ENCODE measurements at regions not wholly inside any gene's neighbourhood (a gene's known extent, or its start where the extent isn't known, plus 50 kb on each side); places are given as distances from the start of the nearest gene placed in this dataset.
"Not testable (repeated sequence)": the region's sequence is repeated elsewhere in the genome, so short reads cannot be mapped to it uniquely, and the experiment has no call there.

- Histone ChIP-seq H3K79me2 (ENCODE audit: insufficient read depth, low read length) (no peaks in the 10 kb centered on the region), H4K20me1 (ENCODE audit: insufficient read depth, low read length) (no peaks in the 10 kb centered on the region), H3K27me3 (ENCODE audit: insufficient read depth, low read length, poor library complexity) (no peaks in the 10 kb centered on the region), H3K4me2 (ENCODE audit: insufficient read depth, low read length) (no peak overlapping the region), H2AFZ (ENCODE audit: low read depth, low read length) (no peak overlapping the region), H3K27ac (ENCODE audit: low read length) (no peak overlapping the region), H3K9ac (ENCODE audit: low read depth, low read length) (no peak overlapping the region), H3K4me3 (ENCODE audit: low read depth in 1 of 2, low read length in 2 of 2) (no peak overlapping the region), H3K36me3 (ENCODE audit: insufficient read depth, low read length) (no peaks in the 10 kb centered on the region), H3K9me3 (ENCODE audit: insufficient read depth, low read length, severe bottlenecking) (peaks cover 10% of the 10 kb centered on the region), H3K4me1 (ENCODE audit: insufficient read depth, low read length) (no peaks in the 10 kb centered on the region)
- ATAC-seq (ENCODE audit: insufficient read depth, low read depth) (no peak), DNase-seq (no peak)
- TF ChIP-seq EZH2 (IDR thresholded peaks at IDR 0.05; ENCODE audit: borderline replicate concordance, low read depth, low read length, severe bottlenecking): no peak
- no peak for TF ChIP-seq CTCF (IDR thresholded peaks at IDR 0.05; ENCODE audit: borderline replicate concordance, extremely low read depth, low read length, poor library complexity, severe bottlenecking)
Measured at GRCh38 chr3:153422314-153422713, 260.3 kb downstream of the RAP2B start.

GRCh38 chr3:153423820-153424219 lies 261.8 kb downstream of the RAP2B start:
- H3K4me2 ChIP-seq (ENCODE audit: insufficient read depth, low read length); H3K27me3 ChIP-seq (ENCODE audit: insufficient read depth, low read length, poor library complexity); H3K4me3 ChIP-seq (ENCODE audit: low read depth in 1 of 2, low read length in 2 of 2); H3K4me1 ChIP-seq (ENCODE audit: insufficient read depth, low read length); DNase-seq; H3K27ac ChIP-seq (ENCODE audit: low read length); ATAC-seq (ENCODE audit: insufficient read depth, low read depth); H4K20me1 ChIP-seq (ENCODE audit: insufficient read depth, low read length); H3K9ac ChIP-seq (ENCODE audit: low read depth, low read length); H2AFZ ChIP-seq (ENCODE audit: low read depth, low read length); H3K36me3 ChIP-seq (ENCODE audit: insufficient read depth, low read length); H3K79me2 ChIP-seq (ENCODE audit: insufficient read depth, low read length); H3K9me3 ChIP-seq (ENCODE audit: insufficient read depth, low read length, severe bottlenecking): not testable (repeated sequence)

- no peaks in the 10 kb centered on the region for H3K9me3 ChIP-seq (ENCODE audit: insufficient read depth, low read length, severe bottlenecking)
- no peaks in the 10 kb centered on the region for H3K79me2 ChIP-seq (ENCODE audit: insufficient read depth, low read length)
- no peaks in the 10 kb centered on the region for H3K4me1 ChIP-seq (ENCODE audit: insufficient read depth, low read length)
- no peak overlapping the region for H3K4me3 ChIP-seq (ENCODE audit: low read depth in 1 of 2, low read length in 2 of 2)
- no peak overlapping the region for H3K9ac ChIP-seq (ENCODE audit: low read depth, low read length)
- no peak overlapping the region for H3K4me2 ChIP-seq (ENCODE audit: insufficient read depth, low read length)
- DNase-seq: no peak
- no peaks in the 10 kb centered on the region for H4K20me1 ChIP-seq (ENCODE audit: insufficient read depth, low read length)
- TF ChIP-seq CTCF (IDR thresholded peaks at IDR 0.05; ENCODE audit: borderline replicate concordance, extremely low read depth, low read length, poor library complexity, severe bottlenecking): no peak
- no peak for TF ChIP-seq EZH2 (IDR thresholded peaks at IDR 0.05; ENCODE audit: borderline replicate concordance, low read depth, low read length, severe bottlenecking)
- H3K27me3 ChIP-seq (ENCODE audit: insufficient read depth, low read length, poor library complexity): no peaks in the 10 kb centered on the region
- no peak for ATAC-seq (ENCODE audit: insufficient read depth, low read depth)
- no peak overlapping the region for H2AFZ ChIP-seq (ENCODE audit: low read depth, low read length)
- H3K27ac ChIP-seq (ENCODE audit: low read length): no peak overlapping the region
- H3K36me3 ChIP-seq (ENCODE audit: insufficient read depth, low read length): no peaks in the 10 kb centered on the region
Measured at GRCh38 chr3:153426344-153426743, 264.3 kb downstream of the RAP2B start.

GRCh38 chr3:153426803-153427202 lies 264.8 kb downstream of the RAP2B start:
- no peak overlapping the region for H3K4me3 ChIP-seq (ENCODE audit: low read depth in 1 of 2, low read length in 2 of 2)
- H3K36me3 ChIP-seq (ENCODE audit: insufficient read depth, low read length): no peaks in the 10 kb centered on the region
- no peaks in the 10 kb centered on the region for H4K20me1 ChIP-seq (ENCODE audit: insufficient read depth, low read length)
- TF ChIP-seq EZH2 (IDR thresholded peaks at IDR 0.05; ENCODE audit: borderline replicate concordance, low read depth, low read length, severe bottlenecking) (no peak), CTCF (IDR thresholded peaks at IDR 0.05; ENCODE audit: borderline replicate concordance, extremely low read depth, low read length, poor library complexity, severe bottlenecking) (no peak)
- no peak overlapping the region for H3K27ac ChIP-seq (ENCODE audit: low read length)
- H3K9me3 ChIP-seq (ENCODE audit: insufficient read depth, low read length, severe bottlenecking): no peaks in the 10 kb centered on the region
- no peaks in the 10 kb centered on the region for H3K27me3 ChIP-seq (ENCODE audit: insufficient read depth, low read length, poor library complexity)
- no peak for DNase-seq
- no peak overlapping the region for H3K9ac ChIP-seq (ENCODE audit: low read depth, low read length)
- no peak overlapping the region for H2AFZ ChIP-seq (ENCODE audit: low read depth, low read length)
- H3K4me2 ChIP-seq (ENCODE audit: insufficient read depth, low read length): no peak overlapping the region
- no peaks in the 10 kb centered on the region for H3K79me2 ChIP-seq (ENCODE audit: insufficient read depth, low read length)
- ATAC-seq (ENCODE audit: insufficient read depth, low read depth): no peak
- H3K4me1 ChIP-seq (ENCODE audit: insufficient read depth, low read length): no peaks in the 10 kb centered on the region
